Osteoblast (primary cell): ENCODE measurements at regions not wholly inside any gene's neighbourhood (a gene's known extent, or its start where the extent isn't known, plus 50 kb on each side); places are given as distances from the start of the nearest gene placed in this dataset.

Experiments used
- DNase-seq: peaks from one replicate; pipeline ENCODE4 v3.0.0; 2011; ENCODE audit warnings: low spot score, mixed read lengths; ENCODE audit not compliant: insufficient read length; ENCODE audit errors: missing footprints
- H2AFZ ChIP-seq: 2 replicates; pipeline ENCODE4 v1.6.0; 2011; ENCODE audit warnings: mild to moderate bottlenecking, low read length
- H3K27ac ChIP-seq: 2 replicates; pipeline ENCODE4 v1.5.1; 2011; ENCODE audit warnings: mild to moderate bottlenecking, low read depth, low read length, moderate library complexity
- H3K27me3 ChIP-seq: 2 replicates; pipeline ENCODE4 v1.6.0; 2012; ENCODE audit warnings: mild to moderate bottlenecking, control low read depth, inconsistent platforms, low read length, moderate library complexity; ENCODE audit not compliant: insufficient read depth
- H3K36me3 ChIP-seq: 2 replicates; pipeline ENCODE4 v1.5.1; 2011; ENCODE audit warnings: mild to moderate bottlenecking, low read length, control low read depth, moderate library complexity; ENCODE audit not compliant: insufficient read depth
- H3K4me1 ChIP-seq: 2 replicates; pipeline ENCODE4 v1.5.1; 2011; ENCODE audit warnings: mild to moderate bottlenecking, low read length, control low read depth, moderate library complexity; ENCODE audit not compliant: insufficient read depth
- H3K4me2 ChIP-seq: 2 replicates; pipeline ENCODE4 v1.6.0; 2011; ENCODE audit warnings: mild to moderate bottlenecking, low read length; ENCODE audit not compliant: insufficient read depth
- H3K4me3 ChIP-seq: fragments of 200-600 bp; sonication (generic); 3 replicates; pipeline ENCODE4 v1.5.1; 2012; ENCODE audit warnings: mild to moderate bottlenecking, low read length, inconsistent platforms; ENCODE audit not compliant: insufficient read depth
- H3K79me2 ChIP-seq: 2 replicates; pipeline ENCODE4 v1.6.0; 2012; ENCODE audit warnings: mild to moderate bottlenecking, low read length, control low read depth, inconsistent platforms; ENCODE audit not compliant: insufficient read depth
- H3K9me3 ChIP-seq: 2 replicates; pipeline ENCODE4 v1.5.1; 2011; ENCODE audit warnings: low read depth, low read length, control low read depth
- H4K20me1 ChIP-seq: 2 replicates; pipeline ENCODE4 v1.6.0; 2012; ENCODE audit warnings: mild to moderate bottlenecking, low read length, control low read depth; ENCODE audit not compliant: insufficient read depth
- CTCF ChIP-seq: IDR thresholded peaks from 2 replicates; pipeline ENCODE4 v1.5.1; 2011; ENCODE audit warnings: mild to moderate bottlenecking, low read depth, low read length, moderate library complexity; ENCODE audit errors: extremely low read depth

DNA sequence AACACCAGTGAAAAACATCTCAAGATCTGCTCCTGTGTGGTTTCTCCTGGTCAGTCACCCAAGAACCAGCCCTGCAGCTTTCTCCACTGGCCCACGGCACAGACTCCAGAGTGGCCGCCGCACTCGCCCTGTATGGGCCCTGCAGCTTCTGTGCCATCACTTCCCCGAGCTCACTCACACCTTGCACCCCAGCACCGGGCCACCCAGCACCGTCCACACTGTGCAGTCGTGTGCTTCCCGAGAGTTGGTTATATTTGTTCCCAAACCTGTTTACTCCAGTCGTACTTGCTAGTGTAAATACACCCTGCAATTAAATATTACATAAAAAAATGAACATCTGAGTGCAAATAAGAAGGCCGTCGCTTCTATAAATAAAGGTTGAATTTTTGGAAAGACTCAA is 341.7 kb downstream of the CDH26 start:
- Histone ChIP-seq H3K4me2 (no peak overlapping the region), H2AFZ (no peak overlapping the region), H3K4me3 (no peak overlapping the region), H4K20me1 (no peaks in the 10 kb centered on the region), H3K9me3 (no peaks in the 10 kb centered on the region), H3K27ac (no peak overlapping the region), H3K4me1 (no peaks in the 10 kb centered on the region), H3K79me2 (no peaks in the 10 kb centered on the region), H3K27me3 (no peaks in the 10 kb centered on the region), H3K36me3 (no peaks in the 10 kb centered on the region)
- TF ChIP-seq CTCF: no peak
- no peak for DNase-seq

GRCh38 chr20:60300374-60300773 is 342.2 kb downstream of the CDH26 start:
- H3K27ac ChIP-seq: no peak overlapping the region
- no peaks in the 10 kb centered on the region for H3K79me2 ChIP-seq
- no peaks in the 10 kb centered on the region for H3K4me1 ChIP-seq
- no peaks in the 10 kb centered on the region for H3K9me3 ChIP-seq
- no peaks in the 10 kb centered on the region for H3K36me3 ChIP-seq
- no peak overlapping the region for H3K4me2 ChIP-seq
- no peak overlapping the region for H3K4me3 ChIP-seq
- H4K20me1 ChIP-seq: no peaks in the 10 kb centered on the region
- H2AFZ ChIP-seq: no peak overlapping the region
- no peak for DNase-seq
- no peaks in the 10 kb centered on the region for H3K27me3 ChIP-seq
- TF ChIP-seq CTCF: no peak

GRCh38 chr20:60302875-60303274 is 344.7 kb downstream of the CDH26 start:
- no peaks in the 10 kb centered on the region for H3K4me1 ChIP-seq
- no peak overlapping the region for H2AFZ ChIP-seq
- DNase-seq: no peak
- H3K27me3 ChIP-seq: no peaks in the 10 kb centered on the region
- H3K4me3 ChIP-seq: no peak overlapping the region
- no peak overlapping the region for H3K4me2 ChIP-seq
- H3K36me3 ChIP-seq: no peaks in the 10 kb centered on the region
- H4K20me1 ChIP-seq: no peaks in the 10 kb centered on the region
- H3K79me2 ChIP-seq: no peaks in the 10 kb centered on the region
- H3K27ac ChIP-seq: no peak overlapping the region
- H3K9me3 ChIP-seq: no peaks in the 10 kb centered on the region
- TF ChIP-seq CTCF: no peak

GRCh38 chr20:60304026-60304590 is 345.9 kb downstream of the CDH26 start:
- Histone ChIP-seq H3K36me3 (no peaks in the 10 kb centered on the region), H3K27me3 (no peaks in the 10 kb centered on the region), H3K27ac (no peak overlapping the region), H2AFZ (no peak overlapping the region), H3K4me1 (no peaks in the 10 kb centered on the region), H4K20me1 (no peaks in the 10 kb centered on the region), H3K9me3 (no peaks in the 10 kb centered on the region), H3K79me2 (no peaks in the 10 kb centered on the region), H3K4me2 (no peak overlapping the region), H3K4me3 (no peak overlapping the region)
- DNase-seq: no peak
- no peak for TF ChIP-seq CTCF
